Ascending aorta (tissue), 2 donors: ENCODE measurements at regions not wholly inside any gene's neighbourhood (a gene's known extent, or its start where the extent isn't known, plus 50 kb on each side); places are given as distances from the start of the nearest gene placed in this dataset.

Source experiments
- DNase-seq, 2 donors: peaks; one replicate each; pipeline ENCODE4 v3.0.0-alpha.2; 2019; ENCODE audit warnings: low spot score in 2 of 2
- H3K27ac ChIP-seq, 2 donors: fragments of 200-600 bp; sonication (generic); one replicate each; pipeline ENCODE4 v1.5.1; 2016 to 2017; ENCODE audit warnings: mild to moderate bottlenecking in 1 of 2
- H3K27me3 ChIP-seq: fragments of 200-600 bp; sonication (generic); one replicate; pipeline ENCODE4 v1.5.1; 2017
- H3K36me3 ChIP-seq, 2 donors: fragments of 200-600 bp; sonication (generic); one replicate each; pipeline ENCODE4 v1.5.1; 2016
- H3K4me1 ChIP-seq, 2 donors: fragments of 200-600 bp; sonication (generic); one replicate each; pipeline ENCODE4 v1.5.1; 2016 to 2017; ENCODE audit warnings: mild to moderate bottlenecking in 1 of 2
- H3K4me3 ChIP-seq, 2 donors: fragments of 200-600 bp; sonication (generic); one replicate each; pipeline ENCODE4 v1.5.1; 2016 to 2017; ENCODE audit warnings: mild to moderate bottlenecking in 1 of 2
- H3K9me3 ChIP-seq, 2 donors: fragments of 200-600 bp; sonication (generic); one replicate each; pipeline ENCODE4 v1.5.1; 2016
- intact Hi-C: fragments of 100-400 bp; cut with DNase I; formaldehyde crosslinking; loops from one replicate; pipeline ENCODE4 v1.15.1; 2023
- TF ChIP-seq, protein P1 (sequence below), 3 experiments: fragments of 200-600 bp in 2 of 3; fragments of 450-650 bp in 1 of 3; sonication (generic) in 2 of 3; IDR thresholded peaks; one replicate each; pipeline ENCODE4 v1.5.1; 2016 to 2019; ENCODE audit warnings: antibody characterized with exemption in 3 of 3, mild to moderate bottlenecking in 1 of 3, moderate library complexity in 1 of 3

GRCh38 chr7:106376026-106376799, 91.4 kb upstream of the NAMPT start:
- TF ChIP-seq, protein P1, sequence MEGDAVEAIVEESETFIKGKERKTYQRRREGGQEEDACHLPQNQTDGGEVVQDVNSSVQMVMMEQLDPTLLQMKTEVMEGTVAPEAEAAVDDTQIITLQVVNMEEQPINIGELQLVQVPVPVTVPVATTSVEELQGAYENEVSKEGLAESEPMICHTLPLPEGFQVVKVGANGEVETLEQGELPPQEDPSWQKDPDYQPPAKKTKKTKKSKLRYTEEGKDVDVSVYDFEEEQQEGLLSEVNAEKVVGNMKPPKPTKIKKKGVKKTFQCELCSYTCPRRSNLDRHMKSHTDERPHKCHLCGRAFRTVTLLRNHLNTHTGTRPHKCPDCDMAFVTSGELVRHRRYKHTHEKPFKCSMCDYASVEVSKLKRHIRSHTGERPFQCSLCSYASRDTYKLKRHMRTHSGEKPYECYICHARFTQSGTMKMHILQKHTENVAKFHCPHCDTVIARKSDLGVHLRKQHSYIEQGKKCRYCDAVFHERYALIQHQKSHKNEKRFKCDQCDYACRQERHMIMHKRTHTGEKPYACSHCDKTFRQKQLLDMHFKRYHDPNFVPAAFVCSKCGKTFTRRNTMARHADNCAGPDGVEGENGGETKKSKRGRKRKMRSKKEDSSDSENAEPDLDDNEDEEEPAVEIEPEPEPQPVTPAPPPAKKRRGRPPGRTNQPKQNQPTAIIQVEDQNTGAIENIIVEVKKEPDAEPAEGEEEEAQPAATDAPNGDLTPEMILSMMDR (IDR thresholded peaks at IDR 0.05), result no peak
- H3K4me3 ChIP-seq, result no peak overlapping the region
- H3K27ac ChIP-seq, result no peak overlapping the region
- H3K36me3 ChIP-seq, result no peaks in the 10 kb centered on the region
- DNase-seq, result no peak
- H3K27me3 ChIP-seq, result no peaks in the 10 kb centered on the region
- H3K4me1 ChIP-seq, result no peaks in the 10 kb centered on the region
- intact Hi-C loops, result no loop called here
- no peaks in the 10 kb centered on the region for H3K9me3 ChIP-seq

- no peaks in the 10 kb centered on the region for H3K36me3 ChIP-seq
- H3K27ac ChIP-seq, result no peak overlapping the region
- no peaks in the 10 kb centered on the region for H3K27me3 ChIP-seq
- TF ChIP-seq, protein P1 (IDR thresholded peaks at IDR 0.05), result no peak
- no peaks in the 10 kb centered on the region for H3K9me3 ChIP-seq
- H3K4me3 ChIP-seq, result no peak overlapping the region
- no peak for DNase-seq
- H3K4me1 ChIP-seq, result no peaks in the 10 kb centered on the region
- intact Hi-C loops, result no loop called here
Observed at GRCh38 chr7:106375499-106375898, 90.7 kb upstream of the NAMPT start.

DNA sequence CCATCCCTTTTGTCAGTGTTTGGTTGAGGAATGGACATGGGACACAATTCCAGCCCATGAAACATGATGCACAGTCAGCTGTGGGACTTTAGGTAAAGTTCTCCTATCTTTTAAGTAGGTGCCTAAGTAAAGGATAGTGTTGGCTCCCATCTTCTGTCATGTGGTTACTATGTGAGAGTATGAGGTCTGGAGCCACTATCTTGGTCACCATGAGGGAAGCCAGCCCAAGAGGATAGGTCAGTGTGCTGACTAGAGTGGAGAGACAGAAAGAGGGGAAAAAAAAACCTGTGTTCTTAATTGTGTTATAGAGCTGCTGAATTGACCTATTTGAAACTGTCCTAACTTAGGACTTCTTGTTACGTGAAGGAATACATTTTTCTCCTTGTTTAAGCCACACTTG, 89.7 kb upstream of the NAMPT start:
- intact Hi-C loops, result no loop called here
- Histone ChIP-seq H3K4me1 (no peaks in the 10 kb centered on the region), H3K27me3 (no peaks in the 10 kb centered on the region), H3K9me3 (no peaks in the 10 kb centered on the region), H3K4me3 (no peak overlapping the region), H3K36me3 (no peaks in the 10 kb centered on the region), H3K27ac (no peak overlapping the region)
- no peak for DNase-seq
- TF ChIP-seq, protein P1 (IDR thresholded peaks at IDR 0.05), result no peak

DNA sequence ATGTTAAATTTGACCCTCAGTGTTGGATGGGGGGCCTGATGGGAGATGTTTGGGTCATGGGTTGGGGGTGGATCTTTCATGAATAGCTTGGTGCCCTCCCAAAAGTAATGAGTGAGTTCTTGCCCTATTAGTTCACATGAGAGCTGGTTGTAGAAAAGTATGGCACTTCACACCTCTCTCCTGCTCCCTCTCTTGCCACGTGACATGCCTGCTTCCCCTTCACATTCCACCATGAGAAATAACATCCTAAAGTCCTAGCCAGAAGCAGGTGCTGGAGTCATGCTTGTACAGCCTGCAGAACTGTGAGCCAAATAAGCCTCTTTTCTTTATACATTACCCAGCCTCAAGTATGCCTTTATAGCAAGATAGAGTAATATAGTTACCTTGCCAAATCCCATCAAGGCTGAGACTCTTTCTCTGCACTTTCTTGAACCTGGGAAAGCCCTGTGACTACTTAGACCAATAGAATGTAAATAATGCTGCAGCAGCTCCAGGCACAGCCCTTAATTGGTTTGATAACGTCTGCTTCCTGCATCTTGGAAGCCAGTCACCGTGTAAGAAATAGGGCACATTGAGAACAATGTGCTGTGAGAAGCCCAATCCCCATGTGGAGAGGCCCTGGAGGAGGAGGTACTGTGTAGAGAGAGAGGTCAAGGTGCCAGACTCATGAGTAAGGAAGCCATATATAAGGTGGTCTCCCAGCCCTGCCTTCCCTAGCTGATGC, 88.0 kb upstream of the NAMPT start:
- intact Hi-C loops, result no loop called here
- no peaks in the 10 kb centered on the region for H3K36me3 ChIP-seq
- no peaks in the 10 kb centered on the region for H3K4me1 ChIP-seq
- TF ChIP-seq, protein P1 (IDR thresholded peaks at IDR 0.05), result no peak
- no peaks in the 10 kb centered on the region for H3K27me3 ChIP-seq
- no peak overlapping the region for H3K27ac ChIP-seq
- no peak overlapping the region for H3K4me3 ChIP-seq
- H3K9me3 ChIP-seq, result no peaks in the 10 kb centered on the region
- DNase-seq, result no peak

GRCh38 chr7:106372126-106372525, 87.3 kb upstream of the NAMPT start:
- Histone ChIP-seq H3K9me3 (no peaks in the 10 kb centered on the region), H3K4me1 (no peaks in the 10 kb centered on the region), H3K4me3 (no peak overlapping the region), H3K36me3 (no peaks in the 10 kb centered on the region), H3K27me3 (no peaks in the 10 kb centered on the region), H3K27ac (no peak overlapping the region)
- intact Hi-C loops, result no loop called here
- TF ChIP-seq, protein P1 (IDR thresholded peaks at IDR 0.05), result no peak
- no peak for DNase-seq
